HEK293T (cell line): ENCODE measurements at regions not wholly inside any gene's neighbourhood (a gene's known extent, or its start where the extent isn't known, plus 50 kb on each side); places are given as distances from the start of the nearest gene placed in this dataset.

ENCODE experiments used
- CTCF ChIA-PET: fragments of 350-600 bp; formaldehyde crosslinking; extraction: SDS; loops from one replicate; lab custom pipeline; 2021; ENCODE audit warnings: antibody characterized with exemption, inconsistent platforms; lab: Yijun Ruan, JAX
- POLR2A ChIA-PET: fragments of 350-600 bp; formaldehyde crosslinking; extraction: SDS; loops from one replicate; lab custom pipeline; 2020; ENCODE audit warnings: antibody characterized with exemption, inconsistent platforms; lab: Yijun Ruan, JAX
- DNase-seq: peaks from one replicate; pipeline ENCODE4 v3.0.0; 2012; ENCODE audit warnings: mixed read lengths; ENCODE audit errors: extremely low spot score
- ARNT ChIP-seq: fragments of 450-650 bp; IDR thresholded peaks from 2 replicates; pipeline ENCODE4 v1.6.1; 2017; ENCODE audit warnings: mild to moderate bottlenecking
- BHLHE40 ChIP-seq: fragments of 450-650 bp; IDR thresholded peaks from 2 replicates; pipeline ENCODE4 v1.6.1; 2016; ENCODE audit warnings: mild to moderate bottlenecking, moderate library complexity, borderline replicate concordance
- CTBP1 ChIP-seq: fragments of 450-650 bp; IDR thresholded peaks from 2 replicates; pipeline ENCODE4 v1.6.1; 2016; ENCODE audit warnings: borderline replicate concordance
- ELF4 ChIP-seq: fragments of 450-650 bp; IDR thresholded peaks from 2 replicates; pipeline ENCODE4 v1.6.1; 2017; ENCODE audit warnings: antibody characterized with exemption
- FOXA1 ChIP-seq: fragments of 450-650 bp; IDR thresholded peaks from 2 replicates; pipeline ENCODE4 v1.6.1; 2016; ENCODE audit warnings: mild to moderate bottlenecking
- FOXK2 ChIP-seq: fragments of 450-650 bp; IDR thresholded peaks from 2 replicates; pipeline ENCODE4 v1.6.1; 2016; ENCODE audit warnings: mild to moderate bottlenecking
- FOXM1 ChIP-seq: fragments of 450-650 bp; IDR thresholded peaks from 2 replicates; pipeline ENCODE4 v1.6.1; 2017; ENCODE audit warnings: mild to moderate bottlenecking, borderline replicate concordance
- HDGF ChIP-seq: fragments of 450-650 bp; IDR thresholded peaks from 2 replicates; pipeline ENCODE4 v1.6.1; 2017; ENCODE audit warnings: antibody characterized with exemption, borderline replicate concordance
- LEF1 ChIP-seq: fragments of 450-650 bp; IDR thresholded peaks from 2 replicates; pipeline ENCODE4 v1.6.1; 2017; ENCODE audit warnings: mild to moderate bottlenecking, borderline replicate concordance
- NFRKB ChIP-seq: fragments of 450-650 bp; IDR thresholded peaks from 2 replicates; pipeline ENCODE4 v1.6.1; 2016; ENCODE audit warnings: mild to moderate bottlenecking, moderate library complexity
- PKNOX1 ChIP-seq: fragments of 450-650 bp; IDR thresholded peaks from 2 replicates; pipeline ENCODE4 v1.6.1; 2016
- SP1 ChIP-seq: fragments of 450-650 bp; IDR thresholded peaks from 2 replicates; pipeline ENCODE4 v1.6.1; 2017
- SUZ12 ChIP-seq: fragments of 450-650 bp; IDR thresholded peaks from 2 replicates; pipeline ENCODE4 v1.6.1; 2016; ENCODE audit warnings: mild to moderate bottlenecking
- TARDBP ChIP-seq: fragments of 450-650 bp; IDR thresholded peaks from 2 replicates; pipeline ENCODE4 v1.6.1; 2016
- ZNF384 ChIP-seq: fragments of 450-650 bp; IDR thresholded peaks from 2 replicates; pipeline ENCODE4 v1.6.1; 2016

GRCh38 chr3:18489939-18490338 is 64.8 kb upstream of the SATB1 start:
- no peak for TF ChIP-seq TARDBP
- TF ChIP-seq ZNF384 = no peak
- no peak for TF ChIP-seq SP1
- TF ChIP-seq HDGF = no peak
- TF ChIP-seq SUZ12 = no peak
- TF ChIP-seq FOXA1 = no peak
- TF ChIP-seq FOXK2 = no peak
- TF ChIP-seq PKNOX1 = no peak
- ChIA-PET POLR2A (no interaction called here), CTCF (no interaction called here)
- DNase-seq = no peak

- TF ChIP-seq LEF1 (no peak), FOXK2 (no peak), BHLHE40 (no peak)
- DNase-seq = no peak
- ChIA-PET CTCF (no interaction called here), POLR2A (no interaction called here)
Observed at GRCh38 chr3:18483226-18483625, 58.1 kb upstream of the SATB1 start.

- CTCF ChIA-PET = no interaction called here
Observed at GRCh38 chr3:18481946-18482548, 56.9 kb upstream of the SATB1 start.

GRCh38 chr3:18477620-18478019 is 52.5 kb upstream of the SATB1 start:
- ChIA-PET CTCF (no interaction called here), POLR2A (no interaction called here)
- DNase-seq = no peak
- TF ChIP-seq HDGF (no peak), BHLHE40 (no peak)

More at GRCh38 chr3:18481946-18482548, 56.9 kb upstream of the SATB1 start:
- no peak for DNase-seq
- TF ChIP-seq FOXM1 = no peak
- no peak for TF ChIP-seq NFRKB
- TF ChIP-seq CTBP1 = no peak
- TF ChIP-seq ELF4 = no peak
- no peak for TF ChIP-seq BHLHE40
- no peak for TF ChIP-seq SP1
- no peak for TF ChIP-seq ARNT
- TF ChIP-seq FOXK2 = no peak
- TF ChIP-seq HDGF = no peak
- TF ChIP-seq FOXA1 = no peak
- POLR2A ChIA-PET = no interaction called here
